G401 (cell line): ENCODE measurements at regions not wholly inside any gene's neighbourhood (a gene's known extent, or its start where the extent isn't known, plus 50 kb on each side); places are given as distances from the start of the nearest gene placed in this dataset.
A peak's percentile ranks its signal among the peaks of the same experiment; 100 is the strongest.
"Not testable (repeated sequence)": the region's sequence is repeated elsewhere in the genome, so short reads cannot be mapped to it uniquely, and the experiment has no call there.

Source experiments
- DNase-seq: peaks from one replicate; pipeline ENCODE4 v3.0.0-alpha.2; 2015; ENCODE audit warnings: low spot score
- in situ Hi-C: cut with HindIII; loops from 2 replicates; pipeline ENCODE4 v1.10.0; 2016; ENCODE audit warnings: low sequenced_read_pairs, mixed read lengths

- in situ Hi-C loops, DNase-seq: not testable (repeated sequence)
Measured at GRCh38 chr18:77421546-77421945, 171.9 kb downstream of the GALR1 start.

- in situ Hi-C loops = no loop called here
- DNase-seq = no peak
Measured at GRCh38 chr18:77422974-77423867, 173.6 kb downstream of the GALR1 start.

- DNase-seq = peak; percentile 47
- in situ Hi-C loops = no loop called here
Measured at GRCh38 chr18:77433076-77433475, 183.4 kb downstream of the GALR1 start.

- in situ Hi-C loops = no loop called here
- no peak for DNase-seq
Measured at GRCh38 chr18:77439888-77440287, 190.2 kb downstream of the GALR1 start.

GRCh38 chr18:77442393-77442792 is 192.7 kb downstream of the GALR1 start:
- in situ Hi-C loops = no loop called here
- no peak for DNase-seq

- in situ Hi-C loops = no loop called here
- DNase-seq = no peak
Measured at GRCh38 chr18:77444385-77444784, 194.7 kb downstream of the GALR1 start.

GRCh38 chr18:77448046-77448445 is 198.4 kb downstream of the GALR1 start:
- DNase-seq = no peak
- in situ Hi-C loops = no loop called here

- no peak for DNase-seq
- in situ Hi-C loops = no loop called here
Measured at GRCh38 chr18:77455004-77455403, 205.4 kb downstream of the GALR1 start.

- DNase-seq = no peak
- in situ Hi-C loops = no loop called here
Measured at GRCh38 chr18:77457681-77458080, 208.0 kb downstream of the GALR1 start.

GRCh38 chr18:77461062-77461688 is 211.5 kb downstream of the GALR1 start:
- in situ Hi-C loops = no loop called here
- no peak for DNase-seq

- in situ Hi-C loops = no loop called here
- DNase-seq = no peak
Measured at GRCh38 chr18:77464917-77465316, 215.3 kb downstream of the GALR1 start.

- in situ Hi-C loops = no loop called here
- DNase-seq = no peak
Measured at GRCh38 chr18:77466890-77467289, 217.2 kb downstream of the GALR1 start.

- DNase-seq = no peak
- in situ Hi-C loops = no loop called here
Measured at GRCh38 chr18:77469131-77469530, 219.5 kb downstream of the GALR1 start.

GRCh38 chr18:77470569-77471413 is 221.1 kb downstream of the GALR1 start:
- DNase-seq = no peak
- in situ Hi-C loops = no loop called here

- no peak for DNase-seq
- in situ Hi-C loops = no loop called here
Measured at GRCh38 chr18:77472509-77472908, 222.9 kb downstream of the GALR1 start.

GRCh38 chr18:77478646-77479442 is 229.2 kb downstream of the GALR1 start:
- no peak for DNase-seq
- in situ Hi-C loops = no loop called here

- DNase-seq = no peak
- in situ Hi-C loops = no loop called here
Measured at GRCh38 chr18:77481541-77481940, 231.9 kb downstream of the GALR1 start.

GRCh38 chr18:77482190-77483085 is 232.8 kb downstream of the GALR1 start:
- in situ Hi-C loops = no loop called here
- DNase-seq = no peak
